ENCODE measurements at regions not wholly inside any gene's neighbourhood (a gene's known extent, or its start where the extent isn't known, plus 50 kb on each side); places are given as distances from the start of the nearest gene placed in this dataset.

DNA sequence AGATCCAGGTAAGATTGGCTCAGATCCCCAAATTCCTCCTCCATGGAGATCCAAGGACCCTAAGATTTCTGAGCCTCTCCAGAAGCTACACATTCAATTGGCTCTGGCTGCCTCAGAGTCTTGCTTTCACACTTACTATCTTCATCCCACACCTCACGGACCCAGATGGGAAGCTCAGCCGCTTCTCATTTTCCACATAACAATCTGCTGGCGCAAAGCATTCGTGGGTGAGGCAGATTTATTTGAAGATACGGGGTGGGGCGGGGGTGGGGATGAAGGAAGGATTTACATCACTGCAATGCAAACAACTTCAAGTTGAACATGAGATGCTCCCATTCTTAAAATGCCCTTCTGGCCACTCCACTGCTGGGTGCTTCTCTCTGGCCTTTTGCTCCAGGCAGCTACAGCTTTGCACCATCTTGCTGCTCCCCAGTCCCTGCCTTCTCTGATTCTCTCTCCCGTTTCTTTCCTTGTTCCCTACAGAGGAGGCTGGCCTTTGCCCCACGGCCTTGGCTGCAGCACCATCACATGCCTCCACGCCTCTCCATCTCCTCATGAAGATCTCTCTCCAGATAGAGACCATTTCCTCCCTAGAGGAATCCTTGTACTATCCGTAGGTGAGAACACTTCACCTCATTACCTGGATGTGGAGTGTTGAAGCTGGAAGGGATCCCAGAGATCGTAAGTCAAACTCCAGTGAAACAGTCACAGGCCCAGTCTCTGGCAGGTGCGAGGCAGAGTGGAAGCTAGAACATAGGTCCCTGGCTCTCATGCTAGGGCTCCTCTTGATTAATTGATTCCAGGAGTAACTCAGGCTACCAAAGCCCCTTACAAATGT lies 175.9 kb downstream of the RPLP1 start:
- DNase-seq (no peak), ATAC-seq (no peak)
- intact Hi-C loops (cut with DNase I) = no loop called here

DNA sequence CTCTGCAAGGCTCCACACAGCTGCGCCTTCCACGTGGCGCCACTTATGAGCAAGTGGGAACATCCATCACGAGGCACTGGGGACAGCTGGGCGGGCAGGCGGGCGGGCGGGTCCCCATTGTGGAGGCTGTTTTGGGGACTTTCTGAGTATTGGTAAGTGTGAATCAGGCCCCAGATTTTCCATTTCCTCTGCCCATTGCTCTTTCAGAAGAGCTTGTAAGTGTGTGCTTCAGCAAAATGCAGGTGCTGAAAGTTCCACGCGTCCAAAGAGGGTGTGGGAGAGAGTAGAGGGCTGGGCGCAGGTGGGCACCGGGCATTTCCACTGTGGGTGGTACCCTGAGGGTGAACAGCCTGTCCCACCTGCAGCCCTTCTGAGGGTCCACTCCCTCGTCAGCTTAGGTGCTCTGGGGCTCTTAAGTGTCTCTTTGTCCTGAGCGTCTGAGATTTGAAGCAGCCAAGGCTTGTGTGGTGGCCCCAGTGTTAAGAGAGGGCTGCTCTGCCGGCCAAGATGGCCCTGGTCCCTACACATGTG lies 177.1 kb downstream of the RPLP1 start:
- DNase-seq = no peak
- no peak for ATAC-seq
- intact Hi-C loops (cut with DNase I) = no loop called here

- intact Hi-C loops (cut with DNase I) = no loop called here
- ATAC-seq (no peak), DNase-seq (no peak)
These were observed 178.4 kb downstream of the RPLP1 start for GRCh38 chr15:69631005-69631404.

DNA sequence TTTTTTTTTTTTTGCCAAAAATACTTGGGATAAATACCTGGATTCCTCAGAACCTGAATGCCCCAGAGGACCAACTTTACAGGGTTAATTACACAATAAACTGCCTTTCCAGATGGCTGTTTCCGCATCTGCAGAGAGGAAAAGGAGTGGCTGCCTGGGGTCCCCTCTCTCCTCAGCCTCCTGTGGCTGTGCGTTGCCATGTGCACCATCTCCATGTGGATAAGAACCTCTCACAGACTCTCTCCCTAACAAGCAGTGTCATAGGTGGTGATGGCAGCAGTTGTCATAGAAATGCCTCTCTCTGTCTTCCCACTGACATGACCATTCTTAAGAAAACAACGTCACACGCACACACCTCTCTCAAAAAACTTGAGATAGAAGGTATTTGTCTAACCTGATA lies 179.4 kb downstream of the RPLP1 start:
- intact Hi-C loops (cut with DNase I) = no loop called here
- no peak for ATAC-seq
- no peak for DNase-seq

- intact Hi-C loops (cut with DNase I) = no loop called here
- ATAC-seq (no peak), DNase-seq (no peak)
These were observed 182.2 kb downstream of the RPLP1 start for GRCh38 chr15:69634860-69635259.

DNA sequence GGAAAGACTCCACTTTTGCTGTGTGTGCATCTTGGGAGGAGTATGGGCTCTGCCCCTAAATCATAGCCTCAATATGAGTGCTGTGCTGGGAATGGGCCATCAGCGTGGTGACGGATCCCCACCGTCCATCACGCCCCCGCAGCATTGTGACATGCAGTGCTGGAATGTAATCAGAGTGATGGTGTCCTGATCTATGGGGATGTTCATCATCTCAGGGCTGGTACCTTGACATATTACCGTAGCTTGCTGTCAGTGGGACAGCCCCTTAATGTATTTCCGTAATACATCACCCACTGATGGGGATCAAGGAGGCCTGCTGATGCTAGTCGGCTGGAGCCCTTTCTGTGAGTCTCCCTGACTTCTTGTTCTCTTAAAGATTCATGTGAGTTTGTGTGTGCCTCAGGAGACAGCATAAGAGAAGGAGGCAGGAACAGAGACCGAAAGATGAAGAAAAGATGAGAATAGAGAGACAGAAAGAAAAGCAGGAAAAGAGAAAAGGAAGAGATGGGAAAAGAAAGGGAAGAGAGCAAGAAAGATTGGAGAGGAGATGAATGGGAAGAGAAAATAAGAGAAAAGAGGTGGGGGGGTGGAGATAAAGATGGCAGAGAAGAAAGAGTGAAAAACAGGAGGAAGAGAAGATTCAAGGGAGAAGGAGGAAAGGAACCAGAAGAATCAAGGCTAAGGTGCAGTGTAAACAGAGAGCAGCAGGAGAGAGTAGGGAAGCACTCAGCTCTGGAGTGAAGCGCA lies 183.7 kb downstream of the RPLP1 start:
- intact Hi-C loops (cut with DNase I) = no loop called here
- DNase-seq (no peak), ATAC-seq (no peak)

- intact Hi-C loops (cut with DNase I) = no loop called here
- ATAC-seq = no peak
- DNase-seq = no peak
These were observed 185.2 kb downstream of the RPLP1 start for GRCh38 chr15:69637818-69638217.

DNA sequence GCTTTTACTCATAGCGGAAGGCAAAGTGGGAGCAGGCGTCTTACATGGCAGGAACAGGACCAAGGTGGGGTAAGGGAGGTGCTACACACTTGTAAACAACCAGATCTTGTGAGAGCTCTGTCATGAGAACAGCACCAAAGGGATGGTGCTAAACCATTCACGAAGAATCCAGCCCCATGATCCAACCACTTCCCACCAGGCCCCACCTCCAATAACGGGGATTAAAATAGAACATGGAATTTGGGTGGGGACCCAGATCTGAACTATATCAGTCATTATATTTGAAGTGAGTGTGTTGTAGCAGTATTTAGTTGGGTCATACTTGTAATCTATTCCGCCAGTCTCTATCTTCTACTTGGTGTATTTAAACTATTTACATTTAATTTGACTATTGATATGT lies 190.9 kb downstream of the RPLP1 start:
- no peak for DNase-seq
- no peak for ATAC-seq
- intact Hi-C loops (cut with DNase I) = no loop called here

- ATAC-seq (no peak), DNase-seq (no peak)
- intact Hi-C loops (cut with DNase I) = no loop called here
These were observed 191.4 kb downstream of the RPLP1 start for GRCh38 chr15:69643971-69644370.

GRCh38 chr15:69644876-69645275 lies 192.3 kb downstream of the RPLP1 start:
- no peak for DNase-seq
- ATAC-seq = no peak
- intact Hi-C loops (cut with DNase I) = no loop called here

GRCh38 chr15:69647142-69647513 lies 194.5 kb downstream of the RPLP1 start:
- intact Hi-C loops (cut with DNase I) = no loop called here
- ATAC-seq (no peak), DNase-seq (no peak)

DNA sequence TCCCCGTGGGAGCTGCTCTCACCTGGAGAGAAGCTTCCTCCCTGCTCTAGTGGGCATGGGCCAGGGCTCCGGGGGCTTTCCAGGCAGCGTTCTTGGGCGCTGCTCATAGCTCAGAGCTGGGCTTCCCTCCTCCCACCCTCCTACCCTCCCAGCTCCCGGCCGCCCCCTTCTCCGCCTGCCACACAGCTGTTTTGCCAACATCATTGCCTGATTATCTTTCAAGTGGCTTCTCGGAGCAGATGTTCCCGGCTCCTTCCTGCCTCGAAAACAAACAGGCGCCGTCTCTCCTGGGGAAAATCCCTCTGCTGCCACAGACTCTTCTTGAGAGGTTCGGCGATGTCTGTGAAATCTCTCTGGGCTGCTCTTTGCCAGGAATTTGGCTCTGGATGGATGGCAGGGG lies 195.6 kb downstream of the RPLP1 start:
- intact Hi-C loops (cut with DNase I) = no loop called here
- ATAC-seq (no peak), DNase-seq (no peak)

DNA sequence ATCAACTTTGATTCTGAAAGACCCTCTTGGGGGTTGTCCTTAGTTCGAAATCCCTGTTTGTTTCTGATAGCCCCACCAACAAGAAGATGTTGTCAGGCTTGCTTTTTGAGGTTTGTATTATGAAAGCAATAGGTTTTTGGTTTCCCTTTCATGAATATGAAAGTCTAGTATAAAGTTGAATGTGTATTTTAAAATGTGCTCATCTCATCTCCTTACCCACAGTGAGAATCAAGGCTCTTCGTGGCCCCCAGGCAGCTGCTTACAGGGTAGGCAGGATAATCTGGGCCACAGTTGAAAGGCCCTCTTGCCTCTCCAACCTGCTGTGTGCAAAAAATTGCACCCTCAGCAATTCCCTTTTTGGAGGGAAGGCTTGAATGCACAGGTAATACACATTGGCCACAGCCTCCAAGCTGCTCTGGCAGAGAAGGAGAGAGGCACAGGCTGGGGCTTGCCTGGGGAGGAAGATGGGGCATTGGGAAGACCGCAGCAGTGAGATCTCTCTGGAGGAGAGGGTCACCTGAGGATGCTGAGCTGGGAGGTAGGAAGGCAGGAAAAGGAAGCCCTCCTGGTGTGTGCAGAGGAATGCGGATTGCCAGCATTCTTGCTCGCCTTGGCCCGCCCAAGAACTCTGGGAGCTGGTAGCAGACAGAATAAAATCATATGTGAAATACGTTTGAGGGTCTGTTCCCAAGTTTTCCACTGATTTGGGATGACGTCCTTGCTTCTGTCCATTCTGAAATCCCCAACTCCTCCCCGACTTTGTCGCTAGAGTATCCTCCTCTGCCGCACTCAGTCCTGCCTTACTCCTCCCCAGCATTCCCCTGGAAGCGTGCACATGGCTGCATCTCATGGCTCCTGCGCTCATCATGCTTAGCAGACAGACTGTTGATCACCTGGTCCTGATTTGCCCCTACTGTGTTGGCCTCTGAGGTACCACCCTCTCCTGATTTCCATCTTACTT lies 196.4 kb downstream of the RPLP1 start:
- intact Hi-C loops (cut with DNase I) = no loop called here
- DNase-seq (no peak), ATAC-seq (no peak)

- ATAC-seq (no peak), DNase-seq (no peak)
- intact Hi-C loops (cut with DNase I) = no loop called here
These were observed 199.7 kb downstream of the RPLP1 start for GRCh38 chr15:69652293-69652692.

DNA sequence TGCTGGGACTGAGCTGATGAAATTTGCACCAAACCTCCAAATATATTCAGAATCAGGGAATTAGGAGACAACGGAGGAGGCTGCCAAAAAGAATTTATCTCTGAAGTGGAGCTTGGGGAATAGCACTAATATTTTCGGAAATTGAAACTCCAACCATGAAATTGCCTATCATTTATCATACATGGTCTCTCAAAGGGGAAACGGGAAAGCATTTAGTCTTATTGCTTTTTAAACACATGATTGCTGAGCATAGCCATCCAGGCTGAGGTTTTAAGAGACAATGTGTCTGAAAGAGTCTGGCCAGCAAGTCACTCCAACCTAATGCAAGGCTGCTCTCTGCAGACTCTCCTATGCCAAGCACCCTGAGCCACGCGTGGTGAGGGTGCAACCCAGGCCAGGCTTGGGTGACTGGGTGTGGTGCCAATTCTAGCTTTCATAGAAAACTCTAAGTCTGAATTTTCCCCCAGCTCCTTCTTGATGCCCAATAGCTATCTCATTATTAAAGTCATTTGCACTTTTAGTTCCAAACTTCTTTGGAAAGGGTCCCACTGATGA lies 200.2 kb downstream of the RPLP1 start:
- DNase-seq (no peak), ATAC-seq (peak in 1 of 2 donors; percentile 86)
- intact Hi-C loops (cut with DNase I) = no loop called here

- intact Hi-C loops (cut with DNase I) = no loop called here
- ATAC-seq = no peak
These were observed 200.7 kb downstream of the RPLP1 start for GRCh38 chr15:69653306-69653705.

GRCh38 chr15:69653846-69654245 lies 201.2 kb downstream of the RPLP1 start:
- intact Hi-C loops (cut with DNase I) = no loop called here
- ATAC-seq (no peak), DNase-seq (no peak)

More at GRCh38 chr15:69653306-69653705, 200.7 kb downstream of the RPLP1 start:
- no peak for DNase-seq

DNA sequence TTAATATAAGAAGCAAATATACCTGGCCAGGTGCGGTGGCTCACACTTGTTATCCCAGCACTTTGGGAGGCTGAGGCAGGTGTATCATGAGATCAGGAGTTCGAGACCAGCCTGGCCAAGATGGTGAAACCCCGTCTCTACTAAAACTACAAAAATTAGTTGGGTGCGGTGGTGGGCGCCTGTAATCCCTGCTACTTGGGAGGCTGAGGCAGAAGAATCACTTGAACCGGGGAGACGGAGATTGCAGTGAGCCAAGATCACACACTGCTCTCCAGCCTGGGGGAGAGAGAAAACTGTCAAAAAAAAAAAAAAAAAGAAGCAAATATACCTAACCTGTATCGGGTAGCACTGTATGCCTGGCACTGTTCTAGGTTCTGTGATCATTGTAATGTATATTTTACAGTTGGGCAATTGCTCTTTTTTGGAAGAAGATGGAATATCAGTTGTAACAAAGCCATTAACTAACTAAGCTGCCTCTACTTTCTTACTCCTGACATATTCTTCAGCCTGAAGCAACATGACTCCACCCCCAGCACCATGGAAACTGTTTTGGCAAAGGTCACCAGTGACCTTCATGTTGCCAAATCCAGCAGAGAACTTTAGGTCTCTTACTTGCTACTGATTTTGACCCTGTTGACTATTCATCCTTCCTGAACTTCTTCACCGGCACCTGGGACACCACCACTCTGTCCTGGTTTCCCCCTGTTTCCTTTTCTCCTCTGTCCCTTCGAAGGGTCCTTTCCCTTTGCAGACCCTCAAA lies 203.8 kb downstream of the RPLP1 start:
- intact Hi-C loops (cut with DNase I) = no loop called here
- DNase-seq (no peak), ATAC-seq (no peak)
